ENCODE measurements at regions not wholly inside any gene's neighbourhood (a gene's known extent, or its start where the extent isn't known, plus 50 kb on each side); places are given as distances from the start of the nearest gene placed in this dataset.

- TF ChIP-seq TAF1 (IDR thresholded peaks at IDR 0.05; ENCODE audit: low read depth) (no peak), CEBPB (IDR thresholded peaks at IDR 0.05) (no peak), REST (IDR thresholded peaks at IDR 0.05; ENCODE audit: low read depth) (no peak)
Measured at GRCh38 chr4:156512622-156513021, 459.0 kb downstream of the PDGFC start.

Measured in Ishikawa (cell line).